Fibroblast of gingiva (primary cell): ENCODE measurements at regions not wholly inside any gene's neighbourhood (a gene's known extent, or its start where the extent isn't known, plus 50 kb on each side); places are given as distances from the start of the nearest gene placed in this dataset.
"Not testable (repeated sequence)": the region's sequence is repeated elsewhere in the genome, so short reads cannot be mapped to it uniquely, and the experiment has no call there.

ENCODE experiments used
- DNase-seq: peaks from one replicate; pipeline ENCODE4 v3.0.0-alpha.2; 2011; ENCODE audit warnings: low read depth

DNA sequence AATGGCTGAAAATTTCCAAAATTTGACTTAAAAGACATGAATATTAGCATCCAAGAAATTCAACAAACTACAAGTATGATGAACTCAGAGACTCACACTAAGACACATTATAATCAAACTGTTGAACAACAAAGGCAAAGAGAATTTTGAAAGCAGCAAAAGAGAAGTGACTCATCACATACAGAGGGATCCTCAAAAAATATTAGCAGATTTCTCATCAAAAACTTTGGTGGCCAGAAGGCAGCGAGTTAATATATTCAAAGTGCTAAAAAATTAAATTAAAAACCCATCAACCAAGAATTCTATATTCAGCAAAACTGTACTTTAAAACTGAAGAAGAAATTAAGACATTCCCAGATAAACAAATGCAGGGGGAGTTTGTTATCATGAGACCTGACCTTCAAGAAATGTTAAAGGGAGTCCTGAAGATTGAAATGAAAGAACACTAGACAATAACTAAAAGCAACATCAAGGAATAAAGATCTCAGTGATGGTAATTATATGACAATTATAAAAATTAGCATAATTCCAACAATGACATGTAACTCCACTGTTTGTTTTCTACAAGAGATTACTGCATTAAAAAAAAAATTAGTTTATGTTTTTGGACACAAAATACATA, 150.0 kb downstream of the RNASET2 start:
- no peak for DNase-seq

DNA sequence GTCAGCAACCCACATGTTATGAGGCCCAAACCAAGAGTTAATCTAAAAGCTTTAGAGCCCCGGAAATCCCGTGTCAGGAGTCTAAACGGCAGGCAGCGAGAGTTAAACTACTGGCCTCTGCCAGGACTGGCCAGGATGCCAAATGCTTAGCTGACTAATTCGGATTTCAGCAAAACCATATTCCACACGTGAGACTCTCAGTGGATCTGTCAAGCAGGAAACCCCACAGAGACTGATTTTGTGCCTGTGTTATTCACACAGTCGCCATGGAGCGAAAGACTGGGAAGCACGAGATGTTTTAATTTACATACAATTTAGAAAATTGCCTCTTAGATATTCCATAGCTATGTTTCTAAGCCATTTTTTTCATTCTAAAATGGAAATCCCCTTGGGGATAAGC, 152.9 kb downstream of the RNASET2 start:
- no peak for DNase-seq

DNA sequence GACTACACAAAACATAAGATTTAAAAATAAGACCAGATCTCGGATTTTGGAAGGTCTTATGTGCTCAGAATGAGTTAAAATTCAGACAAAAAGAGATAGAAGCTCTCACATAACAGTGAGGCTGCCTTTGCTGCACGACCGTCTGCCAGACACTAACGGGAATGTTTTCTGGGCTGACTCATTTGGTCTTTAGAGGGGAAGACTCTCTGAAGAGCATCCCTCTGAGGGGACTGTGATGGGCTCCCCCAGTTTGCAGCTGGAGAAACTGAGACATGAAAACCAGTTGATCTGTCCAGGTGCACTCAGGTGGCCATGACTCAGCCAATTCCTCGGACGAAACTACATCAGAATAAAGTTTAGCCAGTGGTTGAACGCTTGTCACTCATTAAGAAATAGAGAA, 153.9 kb downstream of the RNASET2 start:
- no peak for DNase-seq

DNA sequence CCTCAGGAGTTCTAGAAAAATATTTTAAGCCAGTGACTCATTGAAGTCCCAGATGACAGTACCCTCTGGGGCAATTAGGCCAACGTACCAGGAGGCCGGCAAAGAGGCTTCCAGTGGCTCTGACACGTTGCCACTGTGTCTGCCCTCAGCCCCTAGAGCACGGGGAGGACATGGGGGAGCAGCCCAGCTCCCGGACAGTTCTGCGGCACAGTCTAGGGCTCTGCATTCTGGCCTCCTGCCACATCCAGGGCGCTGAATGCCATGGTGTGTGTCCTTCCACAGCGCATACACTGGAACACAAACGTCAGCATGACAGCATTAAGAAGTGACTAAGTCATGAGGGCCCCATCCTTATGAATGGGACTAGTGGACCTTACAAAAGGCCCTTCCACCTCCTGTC, 156.2 kb downstream of the RNASET2 start:
- DNase-seq: no peak

DNA sequence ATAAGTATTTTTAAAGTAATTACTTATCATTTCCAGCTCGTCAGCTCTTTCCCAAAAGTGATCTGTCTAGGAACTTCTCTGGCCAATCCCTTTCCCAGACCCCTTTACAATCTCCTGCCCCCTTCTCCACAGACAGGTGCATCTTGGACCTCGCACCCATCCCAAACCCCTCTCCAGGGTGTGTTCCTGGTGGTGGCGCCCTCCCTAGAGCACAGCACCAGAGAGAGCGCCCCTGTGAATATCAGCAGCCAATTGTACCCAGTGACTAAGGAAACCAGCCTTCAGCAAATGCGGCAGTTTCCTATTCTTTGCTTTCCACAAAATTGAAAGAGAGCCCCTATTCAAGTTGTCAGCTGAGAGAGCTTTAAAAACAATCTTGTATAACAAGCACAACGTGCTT, 157.7 kb downstream of the RNASET2 start:
- DNase-seq: no peak

DNA sequence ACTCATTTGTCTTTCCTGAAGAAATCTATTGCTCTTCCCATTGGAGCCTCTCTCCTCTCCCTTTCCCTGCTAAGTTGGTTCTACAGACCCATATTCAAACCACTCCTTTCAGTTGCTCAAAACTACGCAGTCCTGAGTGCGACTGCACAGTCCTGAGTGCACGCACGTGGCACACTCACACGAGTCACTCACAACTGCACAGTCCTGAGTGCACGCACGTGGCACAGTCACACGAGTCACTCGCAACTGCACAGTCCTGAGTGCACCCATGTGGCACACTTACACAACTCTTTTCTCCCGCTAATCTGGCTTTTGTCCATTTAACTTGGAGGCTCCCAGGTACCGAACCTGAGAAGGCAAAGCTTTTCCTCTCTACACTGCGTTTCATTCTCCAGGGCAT, 159.7 kb downstream of the RNASET2 start:
- DNase-seq: no peak

DNA sequence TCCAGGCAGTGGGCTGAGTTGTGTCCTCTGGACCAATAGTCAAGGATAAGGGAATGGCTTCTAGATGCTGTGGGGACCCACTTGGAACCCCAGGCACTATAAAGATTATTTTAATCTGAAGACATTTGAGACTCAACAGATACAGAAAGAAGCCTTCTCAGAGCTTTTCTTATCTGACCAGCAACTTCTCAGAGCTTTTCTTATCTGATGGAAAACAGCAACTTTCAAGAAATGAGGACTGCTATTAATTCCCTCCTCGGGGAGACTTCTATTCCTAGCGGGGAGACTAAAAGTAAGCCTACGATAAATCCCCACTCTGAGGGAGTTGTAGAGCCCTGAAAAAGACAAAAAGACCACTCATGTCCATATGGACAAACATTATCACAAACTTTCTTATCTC, 160.5 kb downstream of the RNASET2 start:
- DNase-seq: no peak

DNA sequence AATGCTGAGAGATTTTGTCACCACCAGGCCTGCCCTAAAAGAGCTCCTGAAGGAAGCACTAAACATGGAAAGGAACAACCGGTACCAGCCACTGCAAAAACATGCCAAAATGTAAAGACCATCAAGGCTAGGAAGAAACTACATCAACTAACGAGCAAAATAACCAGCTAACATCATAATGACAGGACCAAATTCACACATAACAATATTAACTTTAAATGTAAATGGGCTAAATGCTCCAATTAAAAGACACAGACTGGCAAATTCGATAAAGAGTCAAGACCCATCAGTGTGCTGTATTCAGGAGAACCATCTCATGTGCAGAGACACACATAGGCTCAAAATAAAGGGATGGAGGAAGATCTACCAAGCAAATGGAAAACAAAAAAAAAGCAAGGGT, 163.8 kb upstream of the RPS6KA2 start:
- DNase-seq: not testable (repeated sequence)

DNA sequence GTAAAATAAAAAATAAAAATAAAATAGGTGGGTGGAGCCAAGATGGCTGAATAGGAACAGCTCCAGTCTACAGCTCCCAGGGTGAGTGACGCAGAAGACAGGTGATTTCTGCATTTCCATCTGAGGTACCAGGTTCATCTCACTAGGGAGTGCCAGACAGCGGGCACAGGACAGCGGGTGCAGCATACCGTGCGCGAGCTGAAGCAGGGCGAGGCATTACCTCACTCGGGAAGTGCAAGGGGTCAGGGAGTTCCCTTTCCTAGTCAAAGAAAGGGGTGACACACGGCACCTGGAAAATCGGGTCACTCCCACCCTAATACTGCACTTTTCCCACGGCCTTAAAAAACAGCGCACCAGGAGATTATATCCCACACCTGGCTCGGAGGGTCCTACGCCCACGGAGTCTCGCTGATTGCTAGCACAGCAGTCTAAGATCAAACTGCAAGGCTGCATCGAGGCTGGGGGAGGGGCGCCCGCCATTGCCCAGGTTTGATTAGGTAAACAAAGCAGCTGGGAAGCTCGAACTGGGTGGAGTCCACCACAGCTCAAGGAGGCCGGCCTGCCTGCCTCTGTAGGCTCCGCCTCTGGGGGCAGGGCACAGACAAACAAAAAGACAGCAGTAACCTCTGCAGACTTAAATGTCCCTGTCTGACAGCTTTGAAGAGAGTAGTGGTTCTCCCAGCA, 161.9 kb upstream of the RPS6KA2 start:
- DNase-seq: not testable (repeated sequence)

DNA sequence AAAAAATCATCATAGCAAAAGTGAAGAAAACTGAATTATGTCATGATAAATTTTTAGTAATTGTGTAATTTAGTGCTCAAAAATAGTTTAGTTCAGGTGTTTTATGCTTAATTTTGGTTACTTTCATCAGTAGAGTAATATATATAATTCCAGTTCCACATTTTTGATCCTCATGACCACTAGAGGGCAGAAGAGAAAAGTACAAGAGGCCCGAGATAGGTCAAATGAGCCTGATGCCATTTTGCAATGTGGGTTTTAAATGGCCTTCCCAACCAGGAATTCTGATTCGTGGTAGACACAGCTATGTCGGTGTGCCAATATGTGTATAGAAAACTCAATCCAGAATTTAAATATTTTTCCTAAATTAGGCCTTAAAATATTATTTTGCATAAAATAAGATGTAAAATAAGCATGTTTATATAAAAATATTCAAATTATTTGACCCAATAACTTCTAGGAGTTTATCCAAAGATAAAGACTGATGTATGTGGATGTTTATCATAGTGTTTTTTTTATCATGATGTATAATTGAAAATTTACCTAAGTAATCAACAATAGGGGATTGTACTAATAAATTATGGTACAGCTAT, 159.7 kb upstream of the RPS6KA2 start:
- peak; percentile 61 for DNase-seq

DNA sequence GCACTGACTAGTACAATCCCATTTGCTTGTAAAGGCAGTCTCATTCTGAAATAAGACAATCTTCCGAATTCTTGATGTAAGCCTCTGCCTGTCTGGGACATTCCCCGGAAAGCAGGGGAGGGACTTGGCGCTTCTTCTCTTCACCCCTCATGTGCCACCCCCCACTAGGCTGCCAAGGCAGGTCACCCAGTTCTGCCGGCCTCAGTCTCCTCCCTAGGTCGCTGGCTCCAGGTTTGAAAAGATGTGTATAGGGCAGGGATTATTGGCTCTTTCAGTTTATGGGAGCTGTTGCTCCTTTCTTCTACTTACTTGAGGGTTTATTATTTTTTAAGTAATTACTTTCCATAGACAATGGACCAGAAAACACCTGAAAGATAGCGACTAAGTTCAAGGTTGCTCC, 158.1 kb upstream of the RPS6KA2 start:
- no peak for DNase-seq

DNA sequence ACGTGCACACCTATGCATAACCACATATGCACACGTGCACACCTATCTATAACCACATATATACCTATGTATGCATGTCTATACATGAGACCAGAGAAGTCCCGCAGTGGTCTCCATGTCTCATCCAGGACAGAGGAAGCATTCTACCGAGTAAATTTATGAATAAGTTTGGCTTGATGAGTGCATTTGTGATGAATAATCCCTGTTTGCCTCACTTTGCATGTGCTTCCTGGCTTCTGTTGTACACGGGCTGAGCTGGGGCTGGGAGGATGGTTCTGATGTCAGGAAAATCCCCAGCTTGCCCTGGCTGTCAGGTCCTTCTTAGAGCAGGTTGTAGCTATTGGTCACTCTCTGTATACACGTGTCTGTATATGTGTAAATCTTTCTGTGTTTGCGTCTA, 157.6 kb upstream of the RPS6KA2 start:
- DNase-seq: no peak

DNA sequence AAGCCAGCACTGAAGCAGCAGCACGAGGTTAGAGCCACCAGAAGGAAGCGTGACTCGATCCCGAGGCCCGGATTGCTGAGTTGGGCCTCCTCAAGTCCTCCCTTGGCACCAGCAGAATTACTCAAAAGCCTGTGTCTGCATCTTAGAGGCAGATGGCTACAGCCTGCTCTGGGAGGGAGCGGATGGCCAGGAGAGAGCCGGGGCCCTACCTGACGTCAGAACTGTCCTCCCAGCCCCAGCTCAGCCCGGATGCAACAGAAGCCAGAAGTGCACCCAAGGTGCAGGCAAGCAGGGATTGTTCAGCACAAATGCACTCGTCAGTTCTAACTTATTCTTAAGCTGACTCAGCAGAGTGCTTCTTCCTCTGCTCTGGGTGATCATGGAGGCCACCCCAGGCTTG, 155.5 kb upstream of the RPS6KA2 start:
- no peak for DNase-seq

DNA sequence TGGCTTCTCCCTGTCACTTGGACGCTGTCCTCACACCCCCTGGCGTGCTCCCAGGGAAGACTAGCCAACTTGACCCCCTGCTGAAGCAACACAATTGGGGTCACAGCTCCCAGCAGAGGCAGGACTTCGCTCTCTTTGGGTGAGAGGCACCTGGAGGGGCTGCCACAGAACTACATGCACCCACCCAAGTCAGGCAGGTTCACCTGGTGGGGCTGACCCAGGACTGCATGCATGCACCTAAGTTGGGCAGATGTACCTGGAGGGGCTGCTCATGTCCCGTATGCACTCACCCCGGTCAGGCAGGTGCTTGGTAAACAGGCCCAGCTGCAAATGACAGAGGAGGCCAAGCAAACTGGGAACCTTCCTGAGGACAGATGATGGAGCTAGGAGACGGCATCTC, 154.3 kb upstream of the RPS6KA2 start:
- no peak for DNase-seq

DNA sequence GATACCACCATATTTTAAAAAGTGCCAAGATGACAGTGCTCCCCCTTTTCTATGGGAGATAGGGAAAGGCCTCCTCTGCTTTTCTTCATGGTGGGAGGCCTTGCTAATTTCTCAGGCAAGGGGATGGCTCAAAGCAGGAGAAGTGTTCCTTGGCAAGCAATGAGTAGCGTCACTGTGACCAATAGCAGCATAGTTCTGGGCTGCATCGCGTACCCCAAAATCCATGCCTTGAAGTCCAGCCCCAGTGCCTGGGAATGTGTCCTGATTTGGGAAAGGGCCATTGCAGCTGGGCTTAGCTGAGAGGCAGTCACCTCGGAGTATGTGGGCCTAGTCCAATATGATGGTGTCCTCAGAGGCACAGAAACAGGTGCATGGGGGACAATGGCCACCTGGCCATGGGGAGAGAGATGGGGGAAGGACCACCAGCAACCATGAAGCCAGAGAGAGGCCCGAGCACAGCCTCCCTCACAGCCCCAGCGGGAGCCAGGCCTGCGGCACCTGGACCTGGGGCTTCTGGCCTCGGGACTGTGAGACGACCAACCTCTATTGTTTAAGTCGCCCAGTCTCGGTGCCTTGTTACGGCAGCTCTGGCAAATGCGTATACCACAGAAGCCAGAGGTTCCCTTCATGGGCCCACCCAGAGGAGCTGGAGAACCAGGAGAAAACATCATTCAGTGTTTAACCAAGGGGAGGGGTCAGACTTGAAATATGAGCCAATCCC, 153.1 kb upstream of the RPS6KA2 start:
- DNase-seq: no peak

DNA sequence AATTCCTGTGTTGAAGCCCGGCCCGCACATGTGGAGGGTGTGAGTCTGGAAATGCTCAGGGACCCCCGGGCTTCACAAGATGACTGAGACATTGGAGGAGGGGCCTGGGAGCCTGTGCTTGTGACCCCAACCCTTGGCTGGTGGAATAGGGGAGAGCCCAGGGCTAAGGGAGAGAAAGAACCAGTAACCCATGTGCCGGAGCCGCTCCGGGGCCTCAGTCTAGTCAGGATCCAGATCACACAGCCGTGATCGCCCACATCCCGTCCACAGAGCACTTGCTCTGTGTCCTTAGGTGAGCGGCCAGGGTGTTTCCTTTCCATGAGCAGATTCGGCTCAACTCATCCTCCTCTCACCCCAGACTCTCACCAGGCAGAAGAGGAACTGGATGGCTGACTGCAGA, 152.3 kb upstream of the RPS6KA2 start:
- no peak for DNase-seq

DNA sequence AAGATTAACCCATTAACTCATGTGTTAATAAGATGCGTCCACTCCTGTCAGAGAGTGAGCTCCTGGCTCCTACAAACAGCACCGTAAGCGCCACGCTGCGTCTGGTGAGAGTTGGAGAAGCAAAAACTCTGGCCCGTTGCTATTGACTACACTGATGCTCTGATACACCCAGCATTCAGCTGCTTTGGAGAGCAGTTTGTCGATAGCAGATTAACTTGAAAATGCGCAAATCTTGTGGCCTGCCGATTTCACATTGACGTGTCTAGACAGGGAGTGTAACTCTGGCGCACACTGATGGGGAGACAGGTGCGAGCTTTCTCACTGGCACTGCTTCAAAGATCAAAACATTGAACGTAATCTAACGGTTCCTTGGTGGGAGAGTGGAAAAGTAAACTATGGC, 151.7 kb upstream of the RPS6KA2 start:
- no peak for DNase-seq

DNA sequence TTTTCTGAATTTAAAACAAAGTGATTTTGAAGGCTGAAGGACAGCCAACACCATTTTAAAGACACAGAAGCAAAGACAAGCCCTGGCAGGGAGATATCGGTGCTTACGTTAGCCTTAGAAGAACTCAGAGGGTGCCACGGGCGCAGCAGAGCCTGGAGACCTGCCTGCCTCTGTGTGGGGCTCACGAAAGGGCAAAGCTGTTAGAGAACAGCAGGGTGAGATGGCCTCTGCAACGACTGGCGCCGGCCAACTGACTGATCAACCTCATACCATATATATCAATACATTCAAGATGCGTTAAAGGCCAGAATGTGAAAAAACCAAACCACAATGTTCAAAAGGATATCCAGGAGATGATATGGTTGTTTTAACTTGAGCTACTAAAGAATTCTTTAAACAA, 151.0 kb upstream of the RPS6KA2 start:
- DNase-seq: no peak

DNA sequence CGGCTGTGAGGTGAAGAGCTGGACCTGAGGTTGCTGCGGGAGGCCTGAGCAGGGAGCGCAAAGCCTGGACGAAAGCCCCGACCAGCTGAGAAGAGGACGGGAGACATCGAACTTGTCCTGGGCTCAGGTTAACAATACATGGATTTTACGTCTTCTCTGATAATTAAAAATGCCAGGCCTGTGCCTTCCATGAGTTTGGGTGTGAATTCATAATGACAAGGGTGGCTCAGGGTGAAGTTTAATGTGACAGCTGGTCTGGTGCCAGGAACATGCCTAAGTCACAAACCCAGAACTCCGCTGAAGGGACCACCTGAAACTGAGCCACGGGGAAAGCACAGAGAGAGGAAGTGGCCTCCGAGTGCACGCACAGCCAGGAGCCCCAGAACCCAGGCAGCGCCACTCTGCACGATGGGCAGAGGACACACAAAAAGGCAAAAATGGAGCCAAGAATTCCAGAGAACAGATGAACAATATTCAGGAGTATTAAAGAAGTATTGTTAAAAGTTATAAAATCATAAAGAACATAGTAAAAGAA, 150.1 kb upstream of the RPS6KA2 start:
- DNase-seq: no peak

DNA sequence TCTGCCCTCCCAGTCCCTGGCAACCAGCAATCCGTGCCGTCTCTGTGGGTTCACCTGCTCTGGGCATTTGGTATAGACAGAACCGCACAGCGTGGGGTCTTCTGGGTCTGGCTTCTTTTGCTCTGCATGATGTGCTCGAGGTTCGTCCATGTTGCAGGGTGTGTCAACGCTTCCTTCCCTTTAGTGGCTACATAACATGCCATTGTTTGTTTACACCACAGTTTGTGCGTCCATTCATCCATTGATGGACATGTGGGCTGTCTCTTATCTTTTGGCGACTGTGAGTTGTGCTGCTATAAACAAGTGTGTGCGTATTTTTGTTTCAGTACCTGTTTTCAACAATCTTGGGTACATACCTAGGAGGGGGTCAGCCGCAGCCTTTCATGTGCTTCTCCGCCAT, 149.5 kb upstream of the RPS6KA2 start:
- no peak for DNase-seq

DNA sequence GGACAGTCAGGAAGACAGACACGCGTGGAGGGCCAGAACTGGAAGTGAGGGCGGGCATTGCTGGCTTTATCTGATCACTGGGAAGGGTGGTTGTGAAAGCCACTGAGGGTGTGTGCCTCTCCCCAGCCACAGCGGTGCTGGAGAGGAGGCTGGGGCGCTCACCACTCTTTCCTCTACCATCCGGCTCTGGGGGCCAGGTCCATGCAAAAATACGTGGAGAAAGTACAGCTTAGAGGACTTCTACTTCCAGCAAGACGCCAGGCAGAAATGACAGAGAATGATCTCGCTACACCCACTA, 148.8 kb upstream of the RPS6KA2 start:
- no peak for DNase-seq

DNA sequence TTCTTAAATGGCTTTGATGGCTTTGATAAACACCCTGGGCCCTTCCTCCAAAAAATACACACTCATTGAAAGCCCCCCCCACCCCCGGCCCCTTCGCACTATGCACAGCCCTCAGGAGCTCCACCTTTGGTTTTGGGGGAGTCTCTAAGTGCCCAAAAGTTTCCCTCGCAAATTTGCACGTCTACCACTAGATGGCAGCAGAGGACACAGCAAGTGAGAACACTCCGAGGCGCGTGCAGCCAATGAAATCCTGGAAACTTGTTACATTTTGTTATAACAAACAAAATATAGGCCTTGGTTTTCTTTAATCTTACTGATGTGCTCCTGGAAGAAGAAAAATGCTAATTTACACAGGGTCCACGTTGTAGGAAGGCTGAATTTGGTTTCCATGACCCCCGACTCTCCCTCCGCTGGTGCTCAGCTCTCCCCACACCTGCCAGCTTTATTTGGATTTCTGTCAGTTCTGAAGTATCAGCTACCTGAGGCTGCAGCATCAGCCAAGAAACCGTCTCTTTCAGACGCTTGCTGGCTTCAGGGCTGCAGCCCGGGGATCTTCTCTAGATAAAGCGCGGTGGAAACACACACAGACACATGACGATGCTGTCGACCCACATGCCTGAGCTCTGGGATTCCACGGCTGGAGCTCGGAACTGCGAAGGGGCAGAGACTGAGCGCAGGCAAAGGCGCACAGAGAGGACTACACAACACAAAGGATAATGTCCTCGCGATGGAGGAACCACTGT, 148.3 kb upstream of the RPS6KA2 start:
- DNase-seq: peak; percentile 63
